AG09309 (cell line): ENCODE measurements at regions not wholly inside any gene's neighbourhood (a gene's known extent, or its start where the extent isn't known, plus 50 kb on each side); places are given as distances from the start of the nearest gene placed in this dataset.
"Not testable (repeated sequence)": the region's sequence is repeated elsewhere in the genome, so short reads cannot be mapped to it uniquely, and the experiment has no call there.

Source experiments
- DNase-seq: peaks from one replicate; pipeline ENCODE4 v3.0.0-alpha.2; 2010; ENCODE audit warnings: low read depth
- H3K4me3 ChIP-seq: 2 replicates; pipeline ENCODE4 v1.5.1; 2011; ENCODE audit warnings: mild to moderate bottlenecking, low read depth, low read length, moderate library complexity; ENCODE audit not compliant: control insufficient read depth
- TF ChIP-seq, protein P1 (sequence below): IDR thresholded peaks from 2 replicates; pipeline ENCODE4 v1.5.1; 2011; ENCODE audit warnings: mild to moderate bottlenecking, low read depth, low read length, inconsistent platforms; ENCODE audit not compliant: insufficient read depth, control insufficient read depth; ENCODE audit errors: missing control alignments

DNA sequence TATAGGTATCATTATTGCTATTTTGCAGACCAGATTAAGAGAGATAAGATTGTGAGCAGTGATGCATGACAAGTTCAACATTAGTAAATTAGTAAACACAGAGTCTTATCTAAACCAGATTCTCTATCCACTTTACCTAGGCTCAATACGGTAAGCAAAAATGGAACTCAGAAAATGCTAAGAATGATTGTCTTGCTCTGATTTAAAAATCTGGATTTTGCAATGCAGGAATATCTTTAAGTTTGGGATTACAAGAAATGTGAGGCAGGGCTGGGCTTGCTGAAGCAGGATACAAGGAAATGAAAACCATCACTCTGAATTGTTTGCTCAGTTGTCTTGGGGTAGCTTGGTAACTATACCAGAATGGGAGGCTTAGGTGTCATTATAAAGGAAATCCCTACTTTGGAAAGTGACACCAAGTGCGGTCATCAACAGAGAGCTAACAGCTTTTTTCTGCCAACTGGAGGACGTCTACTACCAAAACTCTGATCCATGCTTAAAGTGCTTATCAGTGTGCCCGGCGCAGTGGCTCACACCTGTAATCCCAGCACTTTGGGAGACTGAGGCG, 332.7 kb upstream of the RUNX1 start:
- no peak for DNase-seq
- no peak overlapping the region for H3K4me3 ChIP-seq
- TF ChIP-seq, protein P1, sequence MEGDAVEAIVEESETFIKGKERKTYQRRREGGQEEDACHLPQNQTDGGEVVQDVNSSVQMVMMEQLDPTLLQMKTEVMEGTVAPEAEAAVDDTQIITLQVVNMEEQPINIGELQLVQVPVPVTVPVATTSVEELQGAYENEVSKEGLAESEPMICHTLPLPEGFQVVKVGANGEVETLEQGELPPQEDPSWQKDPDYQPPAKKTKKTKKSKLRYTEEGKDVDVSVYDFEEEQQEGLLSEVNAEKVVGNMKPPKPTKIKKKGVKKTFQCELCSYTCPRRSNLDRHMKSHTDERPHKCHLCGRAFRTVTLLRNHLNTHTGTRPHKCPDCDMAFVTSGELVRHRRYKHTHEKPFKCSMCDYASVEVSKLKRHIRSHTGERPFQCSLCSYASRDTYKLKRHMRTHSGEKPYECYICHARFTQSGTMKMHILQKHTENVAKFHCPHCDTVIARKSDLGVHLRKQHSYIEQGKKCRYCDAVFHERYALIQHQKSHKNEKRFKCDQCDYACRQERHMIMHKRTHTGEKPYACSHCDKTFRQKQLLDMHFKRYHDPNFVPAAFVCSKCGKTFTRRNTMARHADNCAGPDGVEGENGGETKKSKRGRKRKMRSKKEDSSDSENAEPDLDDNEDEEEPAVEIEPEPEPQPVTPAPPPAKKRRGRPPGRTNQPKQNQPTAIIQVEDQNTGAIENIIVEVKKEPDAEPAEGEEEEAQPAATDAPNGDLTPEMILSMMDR = no peak

DNA sequence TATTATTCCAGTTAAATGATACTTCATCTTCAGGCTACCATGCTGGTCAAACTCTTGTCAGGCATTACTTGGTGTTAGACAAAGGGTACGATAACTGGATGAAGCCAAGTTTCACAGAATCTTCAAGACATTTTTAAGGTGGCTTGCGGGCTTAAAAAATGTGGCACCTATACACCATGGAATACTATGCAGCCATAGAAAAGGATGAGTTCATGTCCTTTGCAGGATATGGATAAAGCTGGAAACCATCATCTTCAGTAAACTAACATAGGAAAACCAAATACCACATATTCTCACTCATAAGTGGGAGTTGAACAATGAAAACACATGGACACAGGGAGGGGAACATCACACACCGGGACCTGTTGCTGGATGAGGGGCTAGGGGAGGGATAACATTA, 331.2 kb upstream of the RUNX1 start:
- not testable (repeated sequence) for H3K4me3 ChIP-seq, DNase-seq

DNA sequence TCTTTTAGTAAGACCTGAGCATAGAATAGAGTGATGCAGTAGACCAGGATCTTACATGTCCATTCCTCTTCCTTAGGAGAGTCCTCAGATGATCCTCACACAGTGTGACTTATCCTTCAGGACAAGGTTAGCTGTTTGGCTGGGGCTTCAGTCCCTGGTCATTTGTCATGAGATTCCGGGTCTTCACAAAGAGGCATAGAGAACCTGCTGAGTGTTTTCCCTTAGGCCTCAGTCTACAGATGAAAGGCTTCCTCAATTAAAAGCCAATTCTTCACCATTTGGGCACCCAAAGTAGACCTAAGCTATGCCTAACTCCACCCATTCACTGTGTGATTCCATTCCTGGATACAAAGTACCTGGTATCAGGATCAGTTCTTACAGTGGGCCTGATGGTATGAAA, 329.8 kb upstream of the RUNX1 start:
- TF ChIP-seq, protein P1 = no peak
- no peak overlapping the region for H3K4me3 ChIP-seq

DNA sequence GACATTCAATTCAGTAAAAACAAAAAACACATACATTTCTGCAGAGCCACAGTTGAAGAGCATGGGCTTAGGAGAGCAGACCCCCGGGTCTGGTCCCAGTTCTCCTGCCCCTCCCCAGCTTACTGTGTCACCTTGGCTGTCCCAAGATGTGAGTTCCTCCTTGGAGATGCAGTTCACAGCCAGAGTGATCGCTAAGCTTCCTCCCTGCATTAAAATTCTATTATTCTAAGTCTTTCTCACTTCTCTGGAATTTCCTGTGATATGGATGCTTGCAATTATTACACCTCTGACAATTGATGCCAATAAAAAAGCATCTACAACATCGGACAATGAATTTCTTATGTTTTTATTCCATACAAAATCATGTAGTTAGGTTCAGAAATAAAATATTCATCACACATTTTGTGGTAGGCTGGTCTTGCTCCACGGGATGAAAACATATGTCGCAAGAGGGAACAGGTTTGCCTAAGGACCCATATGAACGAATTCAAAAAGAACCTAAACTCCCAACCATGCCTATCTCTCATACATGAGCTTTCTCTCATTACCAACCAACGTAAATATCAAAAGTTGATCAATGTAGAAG, 328.5 kb upstream of the RUNX1 start:
- H3K4me3 ChIP-seq = no peak overlapping the region
- TF ChIP-seq, protein P1 = no peak
- no peak for DNase-seq

More for the DNA sequence above, 329.8 kb upstream of the RUNX1 start:
- no peak for DNase-seq

DNA sequence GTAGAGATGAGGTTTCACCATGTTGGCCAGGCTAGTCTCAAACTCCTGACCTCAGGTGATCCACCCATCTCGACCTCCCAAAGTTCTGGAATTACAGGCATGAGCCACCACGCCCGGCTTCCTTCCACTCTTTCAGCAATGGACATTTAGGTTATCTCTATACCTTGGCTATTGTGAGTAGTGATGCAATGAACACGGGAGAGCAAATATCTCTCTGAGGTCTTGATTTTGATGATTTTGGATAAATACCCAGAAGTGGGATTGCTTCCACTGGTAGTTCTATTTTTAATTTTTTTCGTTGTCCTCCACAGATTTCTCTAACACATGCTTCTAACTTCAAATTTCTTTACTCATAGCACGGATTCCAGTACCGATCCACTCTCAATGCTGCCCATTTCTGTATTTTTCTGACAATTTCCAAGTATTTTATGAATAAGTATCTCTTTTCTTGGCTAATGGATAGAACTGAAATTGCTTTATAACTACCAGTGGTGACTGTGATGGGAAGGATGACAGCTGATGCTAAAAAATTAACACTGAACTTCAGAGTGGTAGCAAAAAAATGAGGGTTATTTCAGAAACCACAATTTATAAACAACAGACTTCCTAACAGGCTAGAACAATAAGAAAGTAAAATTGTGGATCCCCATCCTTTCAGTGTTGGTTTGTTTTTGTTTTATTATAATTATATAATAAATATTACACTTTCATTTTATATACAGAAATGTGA, 327.5 kb upstream of the RUNX1 start:
- DNase-seq = no peak
- TF ChIP-seq, protein P1 = no peak

DNA sequence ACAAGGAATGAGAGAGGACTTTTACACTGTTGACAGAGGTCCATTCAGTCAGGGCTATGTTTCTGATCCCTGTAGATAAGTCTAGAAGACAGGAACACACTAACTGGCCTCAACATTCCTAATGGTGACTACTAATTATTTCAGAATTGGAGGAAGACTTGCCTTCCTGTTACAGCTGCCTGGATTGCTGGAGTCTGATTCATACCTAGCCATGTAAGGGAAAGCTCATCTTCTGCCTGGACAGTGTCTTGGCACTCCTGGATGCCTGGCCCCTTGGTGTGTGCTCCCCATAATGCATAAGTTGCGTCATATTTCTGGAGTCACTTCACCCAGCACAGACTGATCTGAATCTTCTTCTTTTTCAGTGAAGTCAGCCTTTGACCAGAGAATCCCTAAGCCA, 326.0 kb upstream of the RUNX1 start:
- TF ChIP-seq, protein P1 = no peak
- no peak overlapping the region for H3K4me3 ChIP-seq
- peak; percentile 67 for DNase-seq

More for the DNA sequence above, 327.5 kb upstream of the RUNX1 start:
- H3K4me3 ChIP-seq = no peak overlapping the region

DNA sequence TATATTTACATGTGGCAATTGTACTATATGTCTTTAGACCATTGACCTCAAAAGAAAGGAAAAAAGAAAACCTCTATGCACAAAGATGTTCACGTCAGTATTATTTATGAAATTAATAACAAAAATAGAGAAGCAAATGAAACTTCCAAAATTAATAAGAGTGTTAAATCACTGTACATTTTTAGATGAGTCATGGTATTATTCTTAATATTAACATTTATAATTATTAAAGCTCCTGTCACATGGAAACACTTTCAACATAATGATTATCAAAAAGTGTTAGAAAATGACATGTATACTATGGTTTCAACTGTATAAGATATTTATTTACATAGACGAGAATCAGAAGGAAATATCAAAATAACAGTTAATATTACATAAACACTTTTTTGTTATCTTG, 324.9 kb upstream of the RUNX1 start:
- no peak overlapping the region for H3K4me3 ChIP-seq
- TF ChIP-seq, protein P1 = no peak
- no peak for DNase-seq
